Immature natural killer cell (primary cell): ENCODE measurements at regions not wholly inside any gene's neighbourhood (a gene's known extent, or its start where the extent isn't known, plus 50 kb on each side); places are given as distances from the start of the nearest gene placed in this dataset.

Experiments
- DNase-seq, 3 donors: peaks; one replicate each; pipeline ENCODE4 v3.0.0; 2022; ENCODE audit warnings: mixed read lengths in 1 of 3
- H3K27ac Mint-ChIP-seq, 6 donors: one replicate each; pipeline ENCODE4 v1.8.0; 2020; ENCODE audit warnings: mixed read lengths in 6 of 6, mild to moderate bottlenecking in 5 of 6, inconsistent platforms in 4 of 6, moderate library complexity in 3 of 6
- H3K27me3 Mint-ChIP-seq, 3 donors: one replicate each; pipeline ENCODE4 v1.8.0; 2020 to 2021; ENCODE audit warnings: low read depth in 3 of 3, mild to moderate bottlenecking in 3 of 3, mixed read lengths in 3 of 3, moderate library complexity in 3 of 3, inconsistent platforms in 1 of 3
- H3K36me3 Mint-ChIP-seq, 3 donors: one replicate each; pipeline ENCODE4 v1.8.0; 2020; ENCODE audit warnings: mixed read lengths in 3 of 3, inconsistent platforms in 2 of 3, mild to moderate bottlenecking in 2 of 3
- H3K4me1 Mint-ChIP-seq, 2 donors: one replicate each; pipeline ENCODE4 v1.8.0; 2020; ENCODE audit warnings: inconsistent platforms in 2 of 2, mild to moderate bottlenecking in 2 of 2, mixed read lengths in 2 of 2, moderate library complexity in 1 of 2
- H3K4me3 Mint-ChIP-seq, 5 donors: one replicate each; pipeline ENCODE4 v1.8.0; 2020; ENCODE audit warnings: mild to moderate bottlenecking in 5 of 5, mixed read lengths in 5 of 5, inconsistent platforms in 3 of 5, moderate library complexity in 3 of 5
- H3K9me3 Mint-ChIP-seq, 6 donors: one replicate each; pipeline ENCODE4 v1.8.0; 2020; ENCODE audit warnings: mild to moderate bottlenecking in 6 of 6, mixed read lengths in 6 of 6, inconsistent platforms in 4 of 6, moderate library complexity in 3 of 6

- H3K36me3 Mint-ChIP-seq: no peaks in the 10 kb centered on the region
- no peak overlapping the region for H3K4me3 Mint-ChIP-seq
- no peak for DNase-seq
- no peak overlapping the region for H3K27ac Mint-ChIP-seq
- peaks cover 0 to 5% (median 2%) of the 10 kb centered on the region in 3 donors for H3K27me3 Mint-ChIP-seq
- no peaks in the 10 kb centered on the region for H3K9me3 Mint-ChIP-seq
- no peaks in the 10 kb centered on the region for H3K4me1 Mint-ChIP-seq
Measured at GRCh38 chr4:155564880-155565279, 101.8 kb upstream of the GUCY1A1 start.

DNA sequence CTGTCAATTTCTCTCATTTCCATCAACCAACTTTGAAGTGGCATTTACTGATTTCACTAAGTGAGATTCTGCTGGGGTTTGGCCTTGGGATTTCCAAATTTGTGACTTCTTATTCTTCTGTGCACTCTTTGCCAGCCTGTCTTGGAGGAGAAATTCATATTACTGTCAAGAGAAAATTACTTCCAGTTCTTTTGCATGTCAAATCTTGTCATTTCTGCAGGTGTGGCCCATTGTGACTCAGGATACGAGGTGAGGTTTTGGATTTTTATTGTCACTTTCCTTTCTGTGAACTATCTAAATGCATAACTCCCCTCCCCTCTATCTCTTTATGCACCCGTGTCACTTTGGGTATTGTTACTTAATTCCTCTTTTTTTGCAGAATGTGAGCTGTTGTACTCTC lies 102.6 kb upstream of the GUCY1A1 start:
- DNase-seq: no peak
- H3K4me3 Mint-ChIP-seq: no peak overlapping the region
- H3K27me3 Mint-ChIP-seq: peaks cover 0 to 5% (median 2%) of the 10 kb centered on the region in 3 donors
- no peaks in the 10 kb centered on the region for H3K36me3 Mint-ChIP-seq
- H3K27ac Mint-ChIP-seq: no peak overlapping the region
- H3K9me3 Mint-ChIP-seq: no peaks in the 10 kb centered on the region
- no peaks in the 10 kb centered on the region for H3K4me1 Mint-ChIP-seq

GRCh38 chr4:155559915-155560314 lies 106.7 kb upstream of the GUCY1A1 start:
- no peak overlapping the region for H3K27ac Mint-ChIP-seq
- no peak for DNase-seq
- no peaks in the 10 kb centered on the region for H3K4me1 Mint-ChIP-seq
- no peak overlapping the region for H3K4me3 Mint-ChIP-seq
- no peaks in the 10 kb centered on the region for H3K36me3 Mint-ChIP-seq
- H3K9me3 Mint-ChIP-seq: peaks cover 0 to 6% (median 0%) of the 10 kb centered on the region in 6 donors
- peaks cover 0 to 5% (median 2%) of the 10 kb centered on the region in 3 donors for H3K27me3 Mint-ChIP-seq

GRCh38 chr4:155552180-155552579 lies 114.5 kb upstream of the GUCY1A1 start:
- Mint-ChIP-seq H3K27me3 (no peaks in the 10 kb centered on the region), H3K4me1 (no peaks in the 10 kb centered on the region), H3K4me3 (no peak overlapping the region), H3K9me3 (peaks cover 0 to 8% (median 0%) of the 10 kb centered on the region in 6 donors), H3K27ac (no peak overlapping the region), H3K36me3 (no peaks in the 10 kb centered on the region)
- DNase-seq: no peak

GRCh38 chr4:155548173-155548572 lies 118.5 kb upstream of the GUCY1A1 start:
- Mint-ChIP-seq H3K4me1 (no peaks in the 10 kb centered on the region), H3K27me3 (peaks cover 0 to 4% (median 0%) of the 10 kb centered on the region in 3 donors), H3K4me3 (no peak overlapping the region), H3K27ac (no peak overlapping the region), H3K9me3 (peaks cover 0 to 6% (median 4%) of the 10 kb centered on the region in 6 donors), H3K36me3 (no peaks in the 10 kb centered on the region)
- DNase-seq: no peak

GRCh38 chr4:155546451-155546850 lies 120.2 kb upstream of the GUCY1A1 start:
- peaks cover 0 to 6% (median 3%) of the 10 kb centered on the region in 6 donors for H3K9me3 Mint-ChIP-seq
- no peak for DNase-seq
- H3K36me3 Mint-ChIP-seq: no peaks in the 10 kb centered on the region
- peaks cover 0 to 4% (median 0%) of the 10 kb centered on the region in 3 donors for H3K27me3 Mint-ChIP-seq
- H3K4me1 Mint-ChIP-seq: no peaks in the 10 kb centered on the region
- H3K4me3 Mint-ChIP-seq: no peak overlapping the region
- H3K27ac Mint-ChIP-seq: no peak overlapping the region

DNA sequence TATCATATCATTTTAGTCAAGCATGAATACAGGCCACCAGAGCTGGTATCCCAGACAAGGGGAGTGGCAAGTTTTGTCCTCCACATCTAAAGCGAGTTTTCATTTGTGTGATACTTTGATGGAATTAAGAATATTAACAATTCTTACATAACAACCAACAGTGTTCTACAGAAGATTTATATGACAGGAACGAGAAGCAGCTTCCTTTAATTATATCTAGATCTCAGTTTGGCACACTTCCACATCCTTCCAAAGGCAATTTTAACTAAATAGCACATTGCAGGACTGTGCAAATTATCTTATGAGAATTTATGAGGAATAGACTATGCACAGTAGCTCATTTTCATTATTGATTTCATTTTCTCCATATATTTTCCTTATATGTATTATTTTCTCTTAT lies 121.2 kb upstream of the GUCY1A1 start:
- no peak for DNase-seq
- Mint-ChIP-seq H3K27me3 (peaks cover 0 to 4% (median 0%) of the 10 kb centered on the region in 3 donors), H3K4me1 (no peaks in the 10 kb centered on the region), H3K4me3 (no peak overlapping the region), H3K27ac (no peak overlapping the region), H3K36me3 (no peaks in the 10 kb centered on the region), H3K9me3 (peaks cover 0 to 6% (median 3%) of the 10 kb centered on the region in 6 donors)

DNA sequence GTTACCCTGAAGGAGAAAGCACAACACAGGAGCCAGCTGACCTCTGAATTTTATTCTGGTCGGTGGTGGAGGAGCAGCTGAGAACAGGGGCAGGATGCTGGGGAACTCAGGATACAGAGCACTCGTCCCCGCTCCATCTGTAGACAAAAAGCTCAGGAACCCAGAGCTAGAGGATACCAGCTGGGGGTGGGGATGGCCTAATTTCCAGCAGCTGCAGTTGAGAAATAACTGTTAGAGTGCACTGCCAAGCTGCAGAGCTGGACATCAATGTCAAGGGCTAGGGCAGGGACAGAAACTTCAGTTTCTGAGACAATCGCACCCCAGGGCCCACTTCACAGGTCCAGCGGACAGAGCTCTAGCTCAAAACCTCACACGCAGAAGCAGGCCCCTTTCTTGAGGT lies 122.1 kb upstream of the GUCY1A1 start:
- Mint-ChIP-seq H3K36me3 (no peaks in the 10 kb centered on the region), H3K4me1 (no peaks in the 10 kb centered on the region), H3K27ac (no peak overlapping the region), H3K9me3 (peaks cover 0 to 6% (median 3%) of the 10 kb centered on the region in 6 donors), H3K4me3 (no peak overlapping the region), H3K27me3 (peaks cover 0 to 4% (median 0%) of the 10 kb centered on the region in 3 donors)
- DNase-seq: no peak

- Mint-ChIP-seq H3K9me3 (peaks cover 0 to 6% (median 3%) of the 10 kb centered on the region in 6 donors), H3K4me3 (no peak overlapping the region), H3K36me3 (no peaks in the 10 kb centered on the region), H3K4me1 (no peaks in the 10 kb centered on the region), H3K27me3 (peaks cover 0 to 4% (median 0%) of the 10 kb centered on the region in 3 donors), H3K27ac (no peak overlapping the region)
- no peak for DNase-seq
Measured at GRCh38 chr4:155543126-155543765, 123.4 kb upstream of the GUCY1A1 start.

GRCh38 chr4:155542415-155542814 lies 124.2 kb upstream of the GUCY1A1 start:
- Mint-ChIP-seq H3K4me3 (no peak overlapping the region), H3K36me3 (no peaks in the 10 kb centered on the region), H3K9me3 (peaks cover 0 to 6% (median 3%) of the 10 kb centered on the region in 6 donors), H3K27ac (no peak overlapping the region), H3K27me3 (peaks cover 0 to 4% (median 0%) of the 10 kb centered on the region in 3 donors), H3K4me1 (no peaks in the 10 kb centered on the region)
- DNase-seq: no peak

- Mint-ChIP-seq H3K4me3 (no peak overlapping the region), H3K4me1 (no peaks in the 10 kb centered on the region)
Measured at GRCh38 chr4:155541716-155542115, 124.9 kb upstream of the GUCY1A1 start.

DNA sequence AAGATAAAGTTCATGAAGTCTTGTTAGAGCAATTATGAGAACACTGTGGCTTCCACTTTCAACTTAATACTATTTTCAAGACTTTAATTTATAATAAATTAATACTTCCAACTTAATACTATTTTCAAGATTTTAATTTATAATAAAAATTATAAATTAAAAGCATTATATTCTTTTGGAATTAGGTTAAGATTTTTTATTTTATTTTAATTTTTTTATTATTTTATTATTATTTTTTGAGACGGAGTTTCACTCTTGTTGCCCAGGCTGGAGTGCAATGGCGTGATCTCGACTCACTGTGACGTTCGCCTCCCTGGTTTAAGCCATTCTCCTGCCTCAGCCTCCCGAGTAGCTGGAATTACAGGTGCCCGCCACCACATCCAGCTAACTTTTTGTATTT lies 126.0 kb upstream of the GUCY1A1 start:
- no peaks in the 10 kb centered on the region for H3K36me3 Mint-ChIP-seq
- no peak overlapping the region for H3K27ac Mint-ChIP-seq
- peaks cover 0 to 4% (median 0%) of the 10 kb centered on the region in 3 donors for H3K27me3 Mint-ChIP-seq
- H3K4me1 Mint-ChIP-seq: no peaks in the 10 kb centered on the region
- no peak overlapping the region for H3K4me3 Mint-ChIP-seq
- peaks cover 0 to 6% (median 3%) of the 10 kb centered on the region in 6 donors for H3K9me3 Mint-ChIP-seq
- no peak for DNase-seq

More at GRCh38 chr4:155541716-155542115, 124.9 kb upstream of the GUCY1A1 start:
- Mint-ChIP-seq H3K9me3 (peaks cover 0 to 6% (median 3%) of the 10 kb centered on the region in 6 donors), H3K27ac (no peak overlapping the region), H3K36me3 (no peaks in the 10 kb centered on the region), H3K27me3 (peaks cover 0 to 4% (median 0%) of the 10 kb centered on the region in 3 donors)
- DNase-seq: no peak

DNA sequence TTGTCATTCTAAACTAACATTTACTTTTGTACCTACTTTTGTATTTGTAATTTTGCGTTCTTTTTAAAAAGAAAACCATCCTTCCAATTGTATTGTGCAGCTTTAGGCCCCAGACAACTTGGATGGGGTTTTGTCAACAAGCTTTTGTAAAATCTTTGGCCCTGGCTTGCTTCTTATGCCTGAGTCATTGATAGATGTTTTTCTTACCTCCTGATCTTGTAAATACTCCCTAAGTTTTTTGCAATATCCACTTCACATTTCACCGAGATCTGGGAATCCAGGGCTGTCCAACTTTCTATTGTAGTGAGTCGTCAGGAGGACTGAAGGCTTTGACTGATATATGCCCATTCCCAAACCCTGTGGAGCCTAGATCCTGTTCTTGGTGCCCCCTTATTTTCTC lies 126.9 kb upstream of the GUCY1A1 start:
- H3K9me3 Mint-ChIP-seq: peaks cover 0 to 5% (median under 1%) of the 10 kb centered on the region in 6 donors
- H3K4me3 Mint-ChIP-seq: no peak overlapping the region
- no peaks in the 10 kb centered on the region for H3K36me3 Mint-ChIP-seq
- H3K27ac Mint-ChIP-seq: no peak overlapping the region
- peaks cover 0 to 4% (median 0%) of the 10 kb centered on the region in 3 donors for H3K27me3 Mint-ChIP-seq
- no peak for DNase-seq
- H3K4me1 Mint-ChIP-seq: no peaks in the 10 kb centered on the region

DNA sequence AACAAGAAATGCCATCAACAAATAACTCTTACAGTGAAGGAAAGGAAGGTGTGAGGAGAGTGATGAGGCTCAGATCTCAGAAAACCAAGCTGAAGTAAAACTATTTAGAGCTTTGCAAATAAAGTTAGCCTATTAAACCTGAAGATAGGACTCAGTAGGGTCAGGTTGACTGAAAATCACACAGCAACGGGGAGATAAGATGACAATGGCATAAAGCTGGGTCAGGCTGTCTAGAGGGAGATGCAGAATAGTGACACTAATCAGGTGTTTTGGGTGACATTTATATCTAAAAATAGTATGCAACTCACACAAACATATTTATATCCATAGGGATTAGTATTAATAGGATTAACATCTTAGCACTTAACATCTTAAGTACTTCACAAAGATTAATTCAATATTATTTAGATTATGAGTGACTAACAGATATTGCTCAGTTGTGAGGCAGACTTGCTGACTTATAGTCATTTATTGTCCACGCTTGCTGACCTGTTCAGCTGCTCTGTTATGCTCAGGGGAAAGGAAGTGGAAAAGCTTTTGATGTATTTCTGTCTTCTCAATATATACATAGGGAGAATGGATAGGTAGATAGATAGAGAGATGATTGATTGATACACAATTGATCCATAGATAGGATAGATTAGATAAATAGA lies 130.7 kb upstream of the GUCY1A1 start:
- Mint-ChIP-seq H3K27me3 (no peaks in the 10 kb centered on the region), H3K9me3 (no peaks in the 10 kb centered on the region), H3K27ac (no peak overlapping the region), H3K4me3 (no peak overlapping the region), H3K36me3 (no peaks in the 10 kb centered on the region), H3K4me1 (no peaks in the 10 kb centered on the region)
- DNase-seq: no peak
